ENCODE measurements at regions not wholly inside any gene's neighbourhood (a gene's known extent, or its start where the extent isn't known, plus 50 kb on each side); places are given as distances from the start of the nearest gene placed in this dataset.
"Not testable (repeated sequence)": the region's sequence is repeated elsewhere in the genome, so short reads cannot be mapped to it uniquely, and the experiment has no call there.

GRCh38 chr6:3900744-3901336, 51.7 kb downstream of the FAM50B start:
- DNase-seq (ENCODE audit: low spot score), result no peak

- DNase-seq (ENCODE audit: low spot score), result no peak
These were observed 53.9 kb downstream of the FAM50B start for GRCh38 chr6:3902871-3903648.

GRCh38 chr6:3904518-3904917, 55.3 kb downstream of the FAM50B start:
- no peak for DNase-seq (ENCODE audit: low spot score)

GRCh38 chr6:3905945-3906845, 57.0 kb downstream of the FAM50B start:
- DNase-seq (ENCODE audit: low spot score), result no peak

GRCh38 chr6:3906846-3907151, 57.6 kb downstream of the FAM50B start:
- no peak for DNase-seq (ENCODE audit: low spot score)

GRCh38 chr6:3908223-3908622, 59.0 kb downstream of the FAM50B start:
- no peak for DNase-seq (ENCODE audit: low spot score)

GRCh38 chr6:3908961-3909360, 59.8 kb downstream of the FAM50B start:
- no peak for DNase-seq (ENCODE audit: low spot score)

GRCh38 chr6:3910106-3910663, 61.0 kb downstream of the FAM50B start:
- no peak for DNase-seq (ENCODE audit: low spot score)

GRCh38 chr6:3911130-3911529, 62.0 kb downstream of the FAM50B start:
- no peak for DNase-seq (ENCODE audit: low spot score)

GRCh38 chr6:3911614-3912336, 62.6 kb downstream of the FAM50B start:
- peak; percentile 26 for DNase-seq (ENCODE audit: low spot score)

GRCh38 chr6:3912361-3913076, 63.3 kb downstream of the FAM50B start:
- no peak for DNase-seq (ENCODE audit: low spot score)

- no peak for DNase-seq (ENCODE audit: low spot score)
These were observed 64.1 kb downstream of the FAM50B start for GRCh38 chr6:3913077-3913957.

GRCh38 chr6:3913958-3914337, 64.8 kb downstream of the FAM50B start:
- DNase-seq (ENCODE audit: low spot score), result no peak

- no peak for DNase-seq (ENCODE audit: low spot score)
These were observed 66.1 kb downstream of the FAM50B start for GRCh38 chr6:3915076-3915791.

- no peak for DNase-seq (ENCODE audit: low spot score)
These were observed 67.0 kb downstream of the FAM50B start for GRCh38 chr6:3916211-3916610.

- not testable (repeated sequence) for DNase-seq (ENCODE audit: low spot score)
These were observed 67.6 kb downstream of the FAM50B start for GRCh38 chr6:3916749-3917148.

GRCh38 chr6:3918469-3918868, 69.3 kb downstream of the FAM50B start:
- DNase-seq (ENCODE audit: low spot score), result no peak

- no peak for DNase-seq (ENCODE audit: low spot score)
These were observed 70.0 kb downstream of the FAM50B start for GRCh38 chr6:3919130-3919628.

- no peak for DNase-seq (ENCODE audit: low spot score)
These were observed 70.7 kb downstream of the FAM50B start for GRCh38 chr6:3919849-3920248.
